Calu3 (cell line): ENCODE measurements at regions not wholly inside any gene's neighbourhood (a gene's known extent, or its start where the extent isn't known, plus 50 kb on each side); places are given as distances from the start of the nearest gene placed in this dataset.

Experiments used
- BruUV-seq: library from RNA; stranded (reverse); fragments of 400-500 nt; replicated peaks from 2 replicates; lab custom pipeline; 2021; lab: Mats Ljungman, UMichigan
- CTCF ChIA-PET: fragments of 300-600 bp; sonication (Branson Sonifier 250); formaldehyde crosslinking; loops from one replicate; lab custom pipeline; 2022; ENCODE audit warnings: antibody characterized with exemption; lab: Charles Lee
- DNase-seq: peaks from one replicate; pipeline ENCODE4 v3.0.0; 2022
- H3K27ac Mint-ChIP-seq: one replicate; pipeline ENCODE4 v1.8.0; 2022; ENCODE audit warnings: mixed read lengths; ENCODE audit not compliant: unreplicated experiment
- H3K27me3 Mint-ChIP-seq: one replicate; pipeline ENCODE4 v1.8.0; 2022; ENCODE audit warnings: mixed read lengths; ENCODE audit not compliant: unreplicated experiment
- H3K36me3 Mint-ChIP-seq: one replicate; pipeline ENCODE4 v1.8.0; 2022; ENCODE audit warnings: mild to moderate bottlenecking, moderate library complexity, mixed read lengths; ENCODE audit not compliant: insufficient read depth, unreplicated experiment
- H3K4me1 Mint-ChIP-seq: one replicate; pipeline ENCODE4 v1.8.0; 2022; ENCODE audit warnings: mild to moderate bottlenecking, low read depth, mixed read lengths; ENCODE audit not compliant: unreplicated experiment
- H3K4me3 Mint-ChIP-seq: one replicate; pipeline ENCODE4 v1.8.0; 2022; ENCODE audit warnings: mild to moderate bottlenecking, low read depth, moderate library complexity, mixed read lengths; ENCODE audit not compliant: unreplicated experiment
- H3K9me3 Mint-ChIP-seq: one replicate; pipeline ENCODE4 v1.8.0; 2022; ENCODE audit warnings: low read depth, mixed read lengths; ENCODE audit not compliant: unreplicated experiment
- CTCF ChIP-seq: fragments of 200-600 bp; IDR thresholded peaks from one replicate; pipeline ENCODE4 v1.8.0; 2022; ENCODE audit warnings: antibody characterized with exemption; ENCODE audit not compliant: unreplicated experiment
- intact Hi-C: fragments of 100-400 bp; cut with micrococcal nuclease; formaldehyde crosslinking; loops from one replicate; pipeline ENCODE4 v1.10.0; 2022; ENCODE audit not compliant: unreplicated experiment

GRCh38 chr9:11755951-11756350 lies 937.2 kb upstream of the TYRP1 start:
- Mint-ChIP-seq H3K9me3 (no peaks in the 10 kb centered on the region), H3K36me3 (no peaks in the 10 kb centered on the region)
- BruUV-seq = no TSS peak

GRCh38 chr9:11757408-11757807 lies 935.8 kb upstream of the TYRP1 start:
- H3K27me3 Mint-ChIP-seq = no peaks in the 10 kb centered on the region
- no peak for DNase-seq
- H3K9me3 Mint-ChIP-seq = no peaks in the 10 kb centered on the region
- H3K36me3 Mint-ChIP-seq = no peaks in the 10 kb centered on the region
- no peak overlapping the region for H3K4me3 Mint-ChIP-seq
- CTCF ChIA-PET = no interaction called here
- no peak overlapping the region for H3K27ac Mint-ChIP-seq
- intact Hi-C loops = no loop called here
- BruUV-seq = no TSS peak
- TF ChIP-seq CTCF = no peak
- no peaks in the 10 kb centered on the region for H3K4me1 Mint-ChIP-seq

More at GRCh38 chr9:11755951-11756350, 937.2 kb upstream of the TYRP1 start:
- H3K4me1 Mint-ChIP-seq = no peaks in the 10 kb centered on the region
- H3K4me3 Mint-ChIP-seq = no peak overlapping the region
- CTCF ChIA-PET = no interaction called here
- H3K27me3 Mint-ChIP-seq = no peaks in the 10 kb centered on the region
- H3K27ac Mint-ChIP-seq = no peak overlapping the region
- intact Hi-C loops = no loop called here
- TF ChIP-seq CTCF = no peak
- no peak for DNase-seq

GRCh38 chr9:11758016-11758415 lies 935.2 kb upstream of the TYRP1 start:
- no peaks in the 10 kb centered on the region for H3K27me3 Mint-ChIP-seq
- no peak for TF ChIP-seq CTCF
- H3K27ac Mint-ChIP-seq = no peak overlapping the region
- H3K9me3 Mint-ChIP-seq = no peaks in the 10 kb centered on the region
- BruUV-seq = no TSS peak
- intact Hi-C loops = no loop called here
- no peaks in the 10 kb centered on the region for H3K36me3 Mint-ChIP-seq
- CTCF ChIA-PET = no interaction called here
- H3K4me3 Mint-ChIP-seq = no peak overlapping the region
- no peaks in the 10 kb centered on the region for H3K4me1 Mint-ChIP-seq
- DNase-seq = no peak

GRCh38 chr9:11779971-11780370 lies 913.2 kb upstream of the TYRP1 start:
- no peaks in the 10 kb centered on the region for H3K27me3 Mint-ChIP-seq
- H3K36me3 Mint-ChIP-seq = no peaks in the 10 kb centered on the region
- no peaks in the 10 kb centered on the region for H3K4me1 Mint-ChIP-seq
- CTCF ChIA-PET = no interaction called here
- H3K4me3 Mint-ChIP-seq = no peak overlapping the region
- intact Hi-C loops = no loop called here
- H3K9me3 Mint-ChIP-seq = peaks cover 7% of the 10 kb centered on the region
- no peak for DNase-seq
- no TSS peak for BruUV-seq
- TF ChIP-seq CTCF = no peak
- H3K27ac Mint-ChIP-seq = no peak overlapping the region

GRCh38 chr9:11792870-11793269 lies 900.3 kb upstream of the TYRP1 start:
- H3K4me1 Mint-ChIP-seq = no peaks in the 10 kb centered on the region
- H3K9me3 Mint-ChIP-seq = peaks cover 6% of the 10 kb centered on the region
- no peaks in the 10 kb centered on the region for H3K27me3 Mint-ChIP-seq
- DNase-seq = no peak
- no TSS peak for BruUV-seq
- H3K27ac Mint-ChIP-seq = no peak overlapping the region
- TF ChIP-seq CTCF = no peak
- intact Hi-C loops = no loop called here
- CTCF ChIA-PET = no interaction called here
- H3K36me3 Mint-ChIP-seq = no peaks in the 10 kb centered on the region
- H3K4me3 Mint-ChIP-seq = no peak overlapping the region
